GM19035 (cell line): ENCODE measurements at regions not wholly inside any gene's neighbourhood (a gene's known extent, or its start where the extent isn't known, plus 50 kb on each side); places are given as distances from the start of the nearest gene placed in this dataset.
"Not testable (repeated sequence)": the region's sequence is repeated elsewhere in the genome, so short reads cannot be mapped to it uniquely, and the experiment has no call there.

Experiments used
- ATAC-seq: cut with Tn5 transposase; IDR thresholded peaks from one replicate; pipeline ENCODE4 v1.9.1; 2021; ENCODE audit not compliant: unreplicated experiment

GRCh38 chr13:64529874-64530485 is 2700.2 kb downstream of the PCDH9 start:
- no peak for ATAC-seq

- no peak for ATAC-seq
Measured at GRCh38 chr13:64528838-64529237, 2701.3 kb downstream of the PCDH9 start.

GRCh38 chr13:64527561-64527960 is 2702.6 kb downstream of the PCDH9 start:
- ATAC-seq = no peak

- no peak for ATAC-seq
Measured at GRCh38 chr13:64525687-64526086, 2704.4 kb downstream of the PCDH9 start.

- no peak for ATAC-seq
Measured at GRCh38 chr13:64510747-64511146, 2719.4 kb downstream of the PCDH9 start.

GRCh38 chr13:64506246-64506645 is 2723.9 kb downstream of the PCDH9 start:
- no peak for ATAC-seq

- no peak for ATAC-seq
Measured at GRCh38 chr13:64505336-64505910, 2724.7 kb downstream of the PCDH9 start.

- ATAC-seq = no peak
Measured at GRCh38 chr13:64488731-64489130, 2741.4 kb downstream of the PCDH9 start.

GRCh38 chr13:64482373-64482772 is 2747.8 kb downstream of the PCDH9 start:
- ATAC-seq = no peak

GRCh38 chr13:64480672-64481071 is 2749.5 kb downstream of the PCDH9 start:
- ATAC-seq = no peak

GRCh38 chr13:64480211-64480610 is 2749.9 kb downstream of the PCDH9 start:
- no peak for ATAC-seq

- no peak for ATAC-seq
Measured at GRCh38 chr13:64477146-64477545, 2753.0 kb downstream of the PCDH9 start.

GRCh38 chr13:64476041-64476568 is 2754.0 kb downstream of the PCDH9 start:
- not testable (repeated sequence) for ATAC-seq

- no peak for ATAC-seq
Measured at GRCh38 chr13:64471916-64472315, 2758.2 kb downstream of the PCDH9 start.

- ATAC-seq = no peak
Measured at GRCh38 chr13:64470751-64471150, 2759.4 kb downstream of the PCDH9 start.

GRCh38 chr13:64459778-64460177 is 2770.4 kb downstream of the PCDH9 start:
- no peak for ATAC-seq

GRCh38 chr13:64457976-64458375 is 2772.2 kb downstream of the PCDH9 start:
- ATAC-seq = no peak

GRCh38 chr13:64455124-64455523 is 2775.0 kb downstream of the PCDH9 start:
- ATAC-seq = no peak

- ATAC-seq = no peak
Measured at GRCh38 chr13:64453831-64454230, 2776.3 kb downstream of the PCDH9 start.

- no peak for ATAC-seq
Measured at GRCh38 chr13:64446372-64446771, 2783.8 kb downstream of the PCDH9 start.

GRCh38 chr13:64441740-64442139 is 2788.4 kb downstream of the PCDH9 start:
- no peak for ATAC-seq

GRCh38 chr13:64438084-64438483 is 2792.1 kb downstream of the PCDH9 start:
- no peak for ATAC-seq

GRCh38 chr13:64429691-64430090 is 2800.4 kb downstream of the PCDH9 start:
- ATAC-seq = no peak
